GM12875 (cell line): ENCODE measurements at regions not wholly inside any gene's neighbourhood (a gene's known extent, or its start where the extent isn't known, plus 50 kb on each side); places are given as distances from the start of the nearest gene placed in this dataset.

Source experiments
- H3K4me3 ChIP-seq: one replicate; pipeline ENCODE4 v1.5.1; 2011; ENCODE audit warnings: low read depth, low read length, control low read depth
- TF ChIP-seq, protein P1 (sequence below): IDR thresholded peaks from 2 replicates; pipeline ENCODE4 v1.5.1; 2011; ENCODE audit warnings: low read depth, mild to moderate bottlenecking, control low read depth, inconsistent platforms, low read length, moderate library complexity, borderline replicate concordance; ENCODE audit not compliant: insufficient read depth

DNA sequence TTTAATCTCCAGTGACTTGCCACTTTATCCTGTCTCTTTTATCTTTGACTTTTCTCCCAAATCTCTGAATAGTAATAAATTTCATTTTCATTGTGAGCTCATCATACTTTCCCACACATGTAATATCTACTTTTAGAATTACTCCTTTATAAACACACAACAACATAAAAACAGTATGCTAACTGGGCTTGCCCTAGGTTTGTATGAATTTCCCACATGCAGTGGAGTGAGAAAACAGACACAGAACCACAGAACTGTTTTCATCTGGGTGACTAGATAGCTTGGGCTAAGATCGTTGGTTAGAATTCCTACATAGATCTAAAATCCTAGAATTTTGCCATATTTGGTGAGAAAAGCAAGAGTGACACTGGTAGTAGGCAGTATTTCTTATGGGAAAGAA lies 409.5 kb downstream of the SPRY1 start:
- TF ChIP-seq, protein P1, sequence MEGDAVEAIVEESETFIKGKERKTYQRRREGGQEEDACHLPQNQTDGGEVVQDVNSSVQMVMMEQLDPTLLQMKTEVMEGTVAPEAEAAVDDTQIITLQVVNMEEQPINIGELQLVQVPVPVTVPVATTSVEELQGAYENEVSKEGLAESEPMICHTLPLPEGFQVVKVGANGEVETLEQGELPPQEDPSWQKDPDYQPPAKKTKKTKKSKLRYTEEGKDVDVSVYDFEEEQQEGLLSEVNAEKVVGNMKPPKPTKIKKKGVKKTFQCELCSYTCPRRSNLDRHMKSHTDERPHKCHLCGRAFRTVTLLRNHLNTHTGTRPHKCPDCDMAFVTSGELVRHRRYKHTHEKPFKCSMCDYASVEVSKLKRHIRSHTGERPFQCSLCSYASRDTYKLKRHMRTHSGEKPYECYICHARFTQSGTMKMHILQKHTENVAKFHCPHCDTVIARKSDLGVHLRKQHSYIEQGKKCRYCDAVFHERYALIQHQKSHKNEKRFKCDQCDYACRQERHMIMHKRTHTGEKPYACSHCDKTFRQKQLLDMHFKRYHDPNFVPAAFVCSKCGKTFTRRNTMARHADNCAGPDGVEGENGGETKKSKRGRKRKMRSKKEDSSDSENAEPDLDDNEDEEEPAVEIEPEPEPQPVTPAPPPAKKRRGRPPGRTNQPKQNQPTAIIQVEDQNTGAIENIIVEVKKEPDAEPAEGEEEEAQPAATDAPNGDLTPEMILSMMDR: no peak
- H3K4me3 ChIP-seq: no peak overlapping the region

- no peak overlapping the region for H3K4me3 ChIP-seq
- TF ChIP-seq, protein P1: no peak
Measured at GRCh38 chr4:123807187-123807586, 410.6 kb downstream of the SPRY1 start.

DNA sequence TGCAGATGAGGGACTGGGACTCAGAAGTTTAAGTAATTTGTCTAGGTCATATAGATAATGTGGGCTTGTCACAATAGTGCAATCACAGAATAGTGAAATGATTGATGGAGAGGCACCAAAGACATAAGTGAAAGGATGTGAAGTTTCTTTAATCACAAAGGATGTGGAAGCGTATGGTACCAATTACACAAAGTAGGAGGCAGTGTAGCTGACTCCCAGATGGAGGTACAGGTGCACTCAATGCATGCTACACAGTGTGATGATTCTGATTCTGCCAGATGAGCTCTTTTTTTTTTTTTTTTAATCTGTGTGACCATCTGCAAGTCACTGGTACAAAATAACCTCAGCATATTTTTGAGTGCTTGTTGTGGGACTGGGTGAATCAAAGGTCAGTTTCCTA lies 411.3 kb downstream of the SPRY1 start:
- no peak overlapping the region for H3K4me3 ChIP-seq
- TF ChIP-seq, protein P1: no peak

DNA sequence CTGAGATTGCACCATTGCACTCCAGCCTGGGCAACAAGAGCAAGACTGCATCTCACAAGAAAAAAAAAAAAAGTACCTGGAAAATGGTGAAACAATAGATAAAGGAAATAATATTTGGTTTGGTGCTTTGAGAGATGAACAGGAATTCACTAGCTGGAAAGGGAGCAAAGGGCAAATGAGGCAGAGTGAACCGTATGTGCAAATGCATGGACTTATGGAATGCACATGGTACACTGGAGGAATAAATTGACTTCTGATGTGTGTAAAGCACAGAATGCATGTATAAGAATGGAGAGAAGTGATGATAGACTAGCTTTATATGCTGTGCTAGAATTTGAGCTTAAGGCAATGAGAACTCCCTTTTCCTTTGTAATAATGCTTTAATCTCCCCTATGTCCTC lies 413.3 kb downstream of the SPRY1 start:
- TF ChIP-seq, protein P1: no peak

DNA sequence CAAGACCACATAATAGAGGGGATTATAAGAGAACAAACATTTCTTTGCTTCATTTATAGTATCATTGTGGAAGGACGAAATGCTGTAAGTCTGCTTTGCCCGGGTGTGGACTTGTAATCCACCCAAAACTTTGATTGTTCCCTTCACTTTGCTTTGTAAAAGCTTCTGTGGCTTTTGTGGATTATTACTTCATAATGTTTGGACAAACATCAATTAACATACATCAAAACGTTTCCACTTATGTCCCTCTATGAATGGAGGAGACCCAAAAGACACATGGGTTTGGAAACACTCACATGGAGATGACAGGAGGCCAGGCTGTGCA lies 415.4 kb downstream of the SPRY1 start:
- no peak overlapping the region for H3K4me3 ChIP-seq
- TF ChIP-seq, protein P1: no peak

More for the DNA sequence above, 413.3 kb downstream of the SPRY1 start:
- no peak overlapping the region for H3K4me3 ChIP-seq

DNA sequence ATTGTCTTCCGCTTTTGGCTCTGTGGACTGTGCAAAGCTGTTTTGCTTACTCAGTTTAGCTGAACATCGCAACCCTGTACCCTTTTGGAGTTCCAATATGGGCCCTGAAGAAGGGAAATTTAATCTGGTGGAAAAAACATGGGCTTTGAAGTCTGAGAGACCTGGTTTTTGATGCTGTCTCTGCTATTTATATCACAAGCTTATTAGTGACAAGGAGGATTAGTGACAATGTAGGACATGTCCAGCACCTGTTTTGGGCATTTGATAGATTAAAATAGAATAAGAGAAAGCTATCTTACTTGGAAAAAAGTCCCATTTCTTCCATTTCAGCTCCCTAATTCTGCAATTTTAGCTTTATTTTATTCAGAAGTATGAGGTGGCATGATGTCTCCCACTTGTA lies 417.3 kb downstream of the SPRY1 start:
- TF ChIP-seq, protein P1: no peak
- H3K4me3 ChIP-seq: no peak overlapping the region

- TF ChIP-seq, protein P1: no peak
- H3K4me3 ChIP-seq: no peak overlapping the region
Measured at GRCh38 chr4:123816462-123816861, 419.9 kb downstream of the SPRY1 start.
